Right ventricle myocardium superior (tissue), 1 donor: ENCODE measurements at regions not wholly inside any gene's neighbourhood (a gene's known extent, or its start where the extent isn't known, plus 50 kb on each side); places are given as distances from the start of the nearest gene placed in this dataset.

Source experiments
- ATAC-seq: fragments of 200-7000 bp; cut with Tn5 transposase; one replicate; pipeline ENCODE4 v1.9.1; 2020; ENCODE audit warnings: mild to moderate bottlenecking; ENCODE audit not compliant: poor library complexity
- DNase-seq: peaks from one replicate; pipeline ENCODE4 v3.0.0-alpha.2; 2020
- intact Hi-C: fragments of 100-400 bp; cut with DNase I; formaldehyde crosslinking; loops from one replicate; pipeline ENCODE4 v1.11.2; 2022
- donor health status: DM: no; HTN: yes; CAD: no; lungs with severe emphysema.

GRCh38 chr5:117103703-117104102 is 529.1 kb upstream of the SEMA6A start:
- intact Hi-C loops = no loop called here

GRCh38 chr5:117102591-117102990 is 528.0 kb upstream of the SEMA6A start:
- DNase-seq = no peak
- ATAC-seq = no peak
- intact Hi-C loops = no loop called here

More at GRCh38 chr5:117103703-117104102, 529.1 kb upstream of the SEMA6A start:
- DNase-seq = no peak
- no peak for ATAC-seq

GRCh38 chr5:117100176-117100575 is 525.6 kb upstream of the SEMA6A start:
- intact Hi-C loops = no loop called here
- ATAC-seq (no peak), DNase-seq (no peak)

- DNase-seq = no peak
- ATAC-seq = no peak
- intact Hi-C loops = no loop called here
These were observed 523.5 kb upstream of the SEMA6A start for GRCh38 chr5:117098094-117098493.

GRCh38 chr5:117095346-117096332 is 521.0 kb upstream of the SEMA6A start:
- intact Hi-C loops = no loop called here
- DNase-seq (no peak), ATAC-seq (no peak)

GRCh38 chr5:117094114-117094815 is 519.6 kb upstream of the SEMA6A start:
- no peak for DNase-seq
- intact Hi-C loops = no loop called here
- no peak for ATAC-seq

GRCh38 chr5:117093653-117094052 is 519.0 kb upstream of the SEMA6A start:
- intact Hi-C loops = no loop called here
- DNase-seq (no peak), ATAC-seq (no peak)

- intact Hi-C loops = no loop called here
- no peak for ATAC-seq
These were observed 514.4 kb upstream of the SEMA6A start for GRCh38 chr5:117089001-117089400.

GRCh38 chr5:117088176-117088575 is 513.6 kb upstream of the SEMA6A start:
- intact Hi-C loops = no loop called here
- no peak for DNase-seq
- no peak for ATAC-seq

More at GRCh38 chr5:117089001-117089400, 514.4 kb upstream of the SEMA6A start:
- no peak for DNase-seq

GRCh38 chr5:117084067-117084466 is 509.4 kb upstream of the SEMA6A start:
- DNase-seq (no peak), ATAC-seq (no peak)
- intact Hi-C loops = no loop called here

- ATAC-seq = no peak
- intact Hi-C loops = no loop called here
These were observed 508.4 kb upstream of the SEMA6A start for GRCh38 chr5:117082977-117083376.

GRCh38 chr5:117077142-117077541 is 502.5 kb upstream of the SEMA6A start:
- intact Hi-C loops = no loop called here
- DNase-seq = no peak
- no peak for ATAC-seq

More at GRCh38 chr5:117082977-117083376, 508.4 kb upstream of the SEMA6A start:
- no peak for DNase-seq

- intact Hi-C loops = no loop called here
- DNase-seq (no peak), ATAC-seq (no peak)
These were observed 497.8 kb upstream of the SEMA6A start for GRCh38 chr5:117072439-117072838.

GRCh38 chr5:117065800-117066199 is 491.2 kb upstream of the SEMA6A start:
- intact Hi-C loops = no loop called here
- DNase-seq (no peak), ATAC-seq (no peak)

GRCh38 chr5:117065161-117065560 is 490.5 kb upstream of the SEMA6A start:
- no peak for ATAC-seq
- no peak for DNase-seq
- intact Hi-C loops = no loop called here

- DNase-seq (no peak), ATAC-seq (no peak)
- intact Hi-C loops = no loop called here
These were observed 485.5 kb upstream of the SEMA6A start for GRCh38 chr5:117060099-117060498.

- DNase-seq (no peak), ATAC-seq (no peak)
- intact Hi-C loops = no loop called here
These were observed 484.1 kb upstream of the SEMA6A start for GRCh38 chr5:117058740-117059139.

- intact Hi-C loops = no loop called here
- no peak for DNase-seq
- ATAC-seq = no peak
These were observed 480.9 kb upstream of the SEMA6A start for GRCh38 chr5:117055517-117055916.

GRCh38 chr5:117054911-117055310 is 480.3 kb upstream of the SEMA6A start:
- intact Hi-C loops = no loop called here
- DNase-seq = no peak
- no peak for ATAC-seq

- ATAC-seq (no peak), DNase-seq (no peak)
- intact Hi-C loops = no loop called here
These were observed 479.5 kb upstream of the SEMA6A start for GRCh38 chr5:117054141-117054540.
